Gastrocnemius medialis (tissue), 4 donors: ENCODE measurements at regions not wholly inside any gene's neighbourhood (a gene's known extent, or its start where the extent isn't known, plus 50 kb on each side); places are given as distances from the start of the nearest gene placed in this dataset.

Source experiments
- POLR2A ChIP-seq, 2 donors: fragments of 450-650 bp; IDR thresholded peaks; one replicate each; pipeline ENCODE4 v1.6.1; 2017; ENCODE audit warnings: antibody characterized with exemption in 2 of 2, mild to moderate bottlenecking in 2 of 2, moderate library complexity in 2 of 2
- TF ChIP-seq, protein P1 (sequence below), 5 experiments: fragments of 450-650 bp in 3 of 5; fragments of 200-600 bp in 2 of 5; sonication (generic) in 2 of 5; IDR thresholded peaks in 4 of 5; conservative IDR thresholded peaks in 1 of 5; 1 replicate in 4 of 5; 2 replicates in 1 of 5; pipeline ENCODE4 v1.5.1; 2016 to 2019; ENCODE audit warnings: antibody characterized with exemption in 5 of 5, mild to moderate bottlenecking in 3 of 5, moderate library complexity in 3 of 5

DNA sequence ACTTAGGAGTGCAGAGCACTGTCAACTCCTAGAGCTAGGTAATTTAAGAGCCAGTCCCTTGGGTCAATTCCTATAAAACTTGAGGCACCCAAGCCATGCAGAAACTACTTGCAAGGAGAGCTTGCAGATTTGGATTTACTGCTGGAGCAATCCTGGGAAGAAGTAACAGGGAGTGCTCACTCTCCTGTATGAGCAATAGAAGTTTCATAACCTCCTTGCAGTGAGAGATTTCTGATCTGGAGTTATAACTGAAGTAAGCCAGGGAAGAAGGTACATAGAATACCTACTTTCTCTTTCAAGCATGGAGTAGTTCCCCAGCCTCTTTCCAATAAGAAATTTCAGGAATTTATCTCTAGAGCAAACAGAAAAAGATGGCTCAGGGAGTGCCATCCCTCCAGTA, 650.1 kb upstream of the USP15 start:
- TF ChIP-seq, protein P1, sequence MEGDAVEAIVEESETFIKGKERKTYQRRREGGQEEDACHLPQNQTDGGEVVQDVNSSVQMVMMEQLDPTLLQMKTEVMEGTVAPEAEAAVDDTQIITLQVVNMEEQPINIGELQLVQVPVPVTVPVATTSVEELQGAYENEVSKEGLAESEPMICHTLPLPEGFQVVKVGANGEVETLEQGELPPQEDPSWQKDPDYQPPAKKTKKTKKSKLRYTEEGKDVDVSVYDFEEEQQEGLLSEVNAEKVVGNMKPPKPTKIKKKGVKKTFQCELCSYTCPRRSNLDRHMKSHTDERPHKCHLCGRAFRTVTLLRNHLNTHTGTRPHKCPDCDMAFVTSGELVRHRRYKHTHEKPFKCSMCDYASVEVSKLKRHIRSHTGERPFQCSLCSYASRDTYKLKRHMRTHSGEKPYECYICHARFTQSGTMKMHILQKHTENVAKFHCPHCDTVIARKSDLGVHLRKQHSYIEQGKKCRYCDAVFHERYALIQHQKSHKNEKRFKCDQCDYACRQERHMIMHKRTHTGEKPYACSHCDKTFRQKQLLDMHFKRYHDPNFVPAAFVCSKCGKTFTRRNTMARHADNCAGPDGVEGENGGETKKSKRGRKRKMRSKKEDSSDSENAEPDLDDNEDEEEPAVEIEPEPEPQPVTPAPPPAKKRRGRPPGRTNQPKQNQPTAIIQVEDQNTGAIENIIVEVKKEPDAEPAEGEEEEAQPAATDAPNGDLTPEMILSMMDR (IDR thresholded peaks at IDR 0.05 in 4 of 5, conservative IDR thresholded peaks at IDR 0.05 in 1 of 5): no peak
- TF ChIP-seq POLR2A (IDR thresholded peaks at IDR 0.05): no peak
